ENCODE measurements at regions not wholly inside any gene's neighbourhood (a gene's known extent, or its start where the extent isn't known, plus 50 kb on each side); places are given as distances from the start of the nearest gene placed in this dataset.

DNA sequence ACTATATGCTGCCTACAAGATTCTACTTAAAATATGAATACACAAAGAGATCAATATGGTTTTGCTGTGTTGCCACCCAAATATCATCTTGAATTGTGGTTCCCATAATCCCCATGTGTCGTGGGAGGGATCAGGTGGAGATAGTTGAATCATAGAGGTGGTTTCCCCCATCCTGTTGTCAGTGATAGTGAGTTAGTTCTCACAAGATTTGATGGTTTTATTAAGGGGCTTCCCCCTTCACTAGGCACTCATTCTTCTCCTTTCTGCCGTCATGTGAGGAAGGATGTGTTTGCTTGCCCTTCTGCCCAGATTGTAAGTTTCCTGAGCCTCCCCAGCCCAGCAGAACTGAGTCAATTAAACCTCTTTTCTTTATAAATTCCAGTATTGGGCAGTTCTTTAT is 654.4 kb upstream of the NR5A2 start:
- in situ Hi-C loops (cut with MboI; ENCODE audit: low sequenced_read_pairs) = no loop called here

DNA sequence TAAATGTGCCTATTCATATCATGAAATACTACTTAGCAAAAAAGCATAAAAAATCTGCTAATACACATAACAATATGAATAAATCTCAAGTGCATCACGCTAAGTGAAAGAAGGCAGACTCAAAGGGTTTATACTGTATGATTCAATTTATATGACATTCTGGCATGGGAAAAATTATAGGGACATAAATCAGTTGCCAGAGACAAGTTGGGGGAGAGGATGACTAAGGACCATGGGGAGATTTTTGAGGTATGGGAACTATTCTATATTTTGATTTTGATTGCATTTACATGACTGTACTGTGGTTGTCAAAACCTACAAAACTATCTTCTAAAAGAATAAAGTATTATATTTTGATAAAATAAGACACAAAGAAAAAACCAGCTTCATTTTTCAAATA is 650.3 kb upstream of the NR5A2 start:
- in situ Hi-C loops (cut with MboI; ENCODE audit: low sequenced_read_pairs) = no loop called here

- in situ Hi-C loops (cut with MboI; ENCODE audit: low sequenced_read_pairs) = no loop called here
Measured at GRCh38 chr1:199383793-199384192, 643.7 kb upstream of the NR5A2 start.

GRCh38 chr1:199394856-199395255 is 632.7 kb upstream of the NR5A2 start:
- in situ Hi-C loops (cut with MboI; ENCODE audit: low sequenced_read_pairs) = no loop called here

- in situ Hi-C loops (cut with MboI; ENCODE audit: low sequenced_read_pairs) = no loop called here
Measured at GRCh38 chr1:199396456-199396855, 631.1 kb upstream of the NR5A2 start.

DNA sequence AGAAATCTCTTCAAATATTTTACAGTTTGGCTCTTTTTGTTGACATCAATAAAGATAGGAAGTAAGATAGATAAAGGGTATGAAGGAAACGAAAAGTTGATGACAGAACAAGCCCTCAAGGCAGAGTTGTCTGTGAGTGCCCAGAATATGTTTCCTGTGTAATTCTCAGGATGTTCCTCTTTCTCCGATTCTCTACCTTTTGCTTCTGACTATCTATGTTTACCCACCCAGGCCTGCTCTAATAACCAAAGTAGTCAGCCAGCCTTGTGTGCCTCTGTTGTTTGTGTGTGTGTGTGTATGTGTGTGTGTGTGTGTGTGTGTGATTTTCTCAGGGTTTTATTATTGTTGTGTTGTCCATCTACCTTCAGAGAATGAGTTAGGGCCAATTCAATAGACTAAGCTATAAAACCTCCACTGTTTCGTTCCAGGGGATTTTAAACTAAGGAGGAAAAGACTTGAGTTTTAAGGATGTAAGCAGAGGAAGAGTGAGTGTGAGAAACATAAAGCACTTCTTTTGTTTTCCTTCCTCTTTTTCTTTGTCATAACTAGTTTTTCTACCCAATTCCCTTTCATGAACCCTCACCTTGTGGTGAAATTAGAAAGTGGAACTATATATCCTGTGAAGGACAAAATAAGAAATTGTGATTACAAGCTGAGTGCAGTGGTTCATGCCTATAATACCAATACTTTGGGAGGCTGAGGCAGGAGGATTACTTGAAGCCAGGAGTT is 627.4 kb upstream of the NR5A2 start:
- in situ Hi-C loops (cut with MboI; ENCODE audit: low sequenced_read_pairs) = no loop called here

- in situ Hi-C loops (cut with MboI; ENCODE audit: low sequenced_read_pairs) = no loop called here
Measured at GRCh38 chr1:199403531-199404116, 623.9 kb upstream of the NR5A2 start.

- in situ Hi-C loops (cut with MboI; ENCODE audit: low sequenced_read_pairs) = no loop called here
Measured at GRCh38 chr1:199404191-199404590, 623.3 kb upstream of the NR5A2 start.

- in situ Hi-C loops (cut with MboI; ENCODE audit: low sequenced_read_pairs) = no loop called here
Measured at GRCh38 chr1:199404976-199405375, 622.5 kb upstream of the NR5A2 start.

DNA sequence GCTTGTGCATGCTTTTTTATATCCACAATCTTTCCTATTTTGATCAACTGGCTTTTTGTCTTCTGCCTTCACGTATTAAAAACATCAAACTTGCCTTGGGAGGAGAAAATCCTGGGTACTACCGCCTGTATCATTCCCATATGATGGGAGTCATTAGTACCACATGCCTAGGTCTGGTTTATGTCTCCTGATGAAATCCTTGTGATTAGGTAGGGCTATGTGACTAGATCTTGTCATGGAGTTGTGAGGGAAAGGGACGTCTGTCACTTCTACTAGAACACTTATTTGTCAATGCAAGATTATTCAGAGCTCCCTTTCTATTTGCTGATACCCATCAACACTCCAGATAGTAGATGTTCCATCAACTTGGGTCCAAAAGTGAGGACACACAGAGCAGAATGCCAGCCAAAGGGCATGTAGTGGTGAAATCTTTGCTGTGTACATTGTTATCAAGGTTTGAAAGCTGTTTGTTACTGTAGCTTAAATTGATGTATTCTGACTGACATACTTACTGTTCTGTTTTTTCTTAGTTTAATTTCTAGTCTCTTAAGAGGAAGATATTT is 621.8 kb upstream of the NR5A2 start:
- in situ Hi-C loops (cut with MboI; ENCODE audit: low sequenced_read_pairs) = no loop called here

- in situ Hi-C loops (cut with MboI; ENCODE audit: low sequenced_read_pairs) = no loop called here
Measured at GRCh38 chr1:199410462-199410861, 617.0 kb upstream of the NR5A2 start.

DNA sequence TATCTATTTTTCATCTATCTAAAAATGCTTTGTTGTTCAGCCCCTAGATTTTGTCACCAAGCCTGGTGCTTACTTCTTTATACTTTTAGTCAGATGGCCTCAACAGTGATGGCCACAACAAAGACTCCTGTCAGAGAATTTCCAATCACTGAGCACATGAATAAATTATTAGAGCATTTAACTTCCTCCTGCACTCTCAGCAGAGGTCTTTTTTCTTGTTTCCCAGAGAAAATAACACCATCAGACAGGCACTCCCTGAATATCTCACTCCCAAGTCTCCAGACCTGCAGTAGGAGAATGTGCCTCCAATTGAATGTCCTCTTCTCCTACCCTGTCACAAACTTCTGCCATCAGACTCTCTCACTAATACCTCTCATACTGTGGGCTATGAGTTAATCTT is 616.0 kb upstream of the NR5A2 start:
- in situ Hi-C loops (cut with MboI; ENCODE audit: low sequenced_read_pairs) = no loop called here

DNA sequence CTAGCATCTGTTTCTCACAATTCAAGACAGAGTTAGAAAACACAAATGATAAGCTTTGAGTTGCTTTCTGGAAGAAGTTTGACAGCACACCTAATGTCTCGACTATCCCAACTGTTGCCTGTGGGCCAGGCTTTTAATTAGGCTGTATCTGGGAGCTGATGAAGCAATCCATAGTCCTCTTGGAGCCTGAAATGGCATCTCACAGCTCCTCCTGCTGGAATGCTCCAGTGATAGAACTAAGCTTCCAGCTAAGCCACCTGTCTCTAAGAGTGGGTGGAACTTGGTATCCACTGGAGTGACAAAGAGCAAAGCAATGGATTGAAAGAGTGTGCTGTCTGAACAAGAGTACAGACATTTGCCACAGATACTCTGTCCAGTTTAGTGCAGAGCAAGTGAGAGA is 605.3 kb upstream of the NR5A2 start:
- in situ Hi-C loops (cut with MboI; ENCODE audit: low sequenced_read_pairs) = no loop called here

GRCh38 chr1:199447906-199448305 is 579.6 kb upstream of the NR5A2 start:
- in situ Hi-C loops (cut with MboI; ENCODE audit: low sequenced_read_pairs) = no loop called here

- in situ Hi-C loops (cut with MboI; ENCODE audit: low sequenced_read_pairs) = no loop called here
Measured at GRCh38 chr1:199448646-199449045, 578.9 kb upstream of the NR5A2 start.

- in situ Hi-C loops (cut with MboI; ENCODE audit: low sequenced_read_pairs) = no loop called here
Measured at GRCh38 chr1:199449221-199449620, 578.3 kb upstream of the NR5A2 start.

- in situ Hi-C loops (cut with MboI; ENCODE audit: low sequenced_read_pairs) = loop anchor here (25.0 kb wide), 1 partner anchor 687 kb away; no protein-coding TSS in a partner anchor
Measured at GRCh38 chr1:199449681-199450080, 577.8 kb upstream of the NR5A2 start.

DNA sequence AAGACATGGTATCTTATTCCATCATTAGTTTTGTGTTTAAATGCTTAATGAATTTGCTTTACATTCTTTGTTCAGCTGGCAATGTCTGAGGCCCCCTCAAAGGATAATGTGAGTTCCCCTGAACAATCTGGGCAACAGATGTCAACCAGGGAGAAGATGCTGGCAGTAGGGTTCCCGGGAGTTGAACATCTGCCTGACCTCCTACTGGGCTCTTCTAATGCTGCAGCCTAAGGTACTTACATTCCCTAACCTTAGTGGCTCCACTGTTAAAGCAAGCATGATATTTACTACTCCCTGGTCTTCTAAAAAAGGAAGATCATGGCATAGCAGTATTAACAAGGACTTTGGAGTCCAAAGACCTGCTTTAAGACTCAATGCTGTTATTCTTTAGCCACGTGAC is 574.9 kb upstream of the NR5A2 start:
- in situ Hi-C loops (cut with MboI; ENCODE audit: low sequenced_read_pairs) = loop anchor here (25.0 kb wide), 1 partner anchor 690 kb away; no protein-coding TSS in a partner anchor

DNA sequence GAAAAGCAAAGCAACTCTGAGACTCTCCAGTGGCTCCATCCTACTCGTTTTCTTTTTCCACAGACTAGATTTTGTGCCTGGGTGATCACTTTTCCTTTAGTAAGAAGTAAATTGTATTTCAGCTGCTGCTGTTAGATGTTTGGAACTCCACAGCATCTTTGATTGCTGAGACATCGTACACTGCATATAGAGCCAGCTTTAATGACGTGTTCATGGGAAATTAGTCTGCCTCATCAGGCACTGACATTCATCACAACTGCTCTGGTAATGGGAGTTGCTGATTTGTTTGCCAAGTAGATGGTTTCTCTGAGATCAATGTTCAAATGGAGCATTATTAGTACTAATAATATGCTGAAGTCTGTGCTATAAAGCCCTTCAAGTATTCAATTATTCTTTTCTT is 573.8 kb upstream of the NR5A2 start:
- in situ Hi-C loops (cut with MboI; ENCODE audit: low sequenced_read_pairs) = loop anchor here (25.0 kb wide), 1 partner anchor 691 kb away; no protein-coding TSS in a partner anchor

GRCh38 chr1:199460933-199461332 is 566.6 kb upstream of the NR5A2 start:
- in situ Hi-C loops (cut with MboI; ENCODE audit: low sequenced_read_pairs) = loop anchor here (25.0 kb wide), 1 partner anchor 699 kb away; no protein-coding TSS in a partner anchor

DNA sequence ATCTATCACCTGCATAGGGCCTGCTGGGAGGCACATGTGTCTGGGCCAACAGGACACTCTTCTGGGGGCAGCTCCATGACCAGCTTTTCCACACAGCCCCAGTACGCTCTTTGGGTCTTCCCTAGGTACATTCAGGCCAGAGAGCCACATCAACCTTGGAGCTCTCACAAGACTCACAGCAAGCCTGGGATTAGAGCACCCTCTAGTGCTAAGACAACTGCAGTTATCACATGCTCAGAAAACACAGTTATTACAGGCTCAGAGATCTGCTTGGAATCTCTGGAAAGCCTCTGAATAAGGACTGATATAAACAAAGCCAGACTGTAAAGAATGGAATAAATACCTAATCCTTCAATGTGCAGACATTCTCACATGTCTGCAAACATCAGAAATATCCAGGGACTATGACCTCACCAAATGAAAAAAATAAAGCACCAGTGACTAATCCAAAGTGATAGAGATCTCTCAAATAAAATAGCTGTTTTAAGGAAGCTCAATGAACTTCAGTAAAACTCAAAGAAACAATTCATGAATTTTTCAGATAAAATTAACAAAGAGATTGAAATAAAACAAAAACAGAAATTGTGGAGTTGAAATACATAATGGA is 563.9 kb upstream of the NR5A2 start:
- in situ Hi-C loops (cut with MboI; ENCODE audit: low sequenced_read_pairs) = loop anchor here (25.0 kb wide), 1 partner anchor 701 kb away; no protein-coding TSS in a partner anchor

DNA sequence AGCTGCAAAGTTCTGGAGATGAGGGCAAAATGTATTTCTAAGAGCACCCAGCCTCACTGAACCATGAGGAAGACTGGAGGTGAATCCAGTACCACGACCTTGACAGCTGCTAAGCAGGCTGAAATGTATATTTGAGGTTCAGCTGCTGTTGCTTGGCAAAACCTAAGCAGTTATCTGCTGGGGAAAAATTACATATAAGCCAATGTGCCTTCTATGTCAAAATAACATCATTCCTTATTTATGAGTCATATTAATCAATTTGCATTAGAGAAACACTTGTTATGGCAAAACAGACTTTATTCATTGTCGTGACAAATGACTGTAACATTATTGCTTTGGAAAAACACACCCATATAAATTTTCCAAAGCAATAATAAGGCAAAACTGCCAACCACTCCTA is 560.5 kb upstream of the NR5A2 start:
- in situ Hi-C loops (cut with MboI; ENCODE audit: low sequenced_read_pairs) = loop anchor here (25.0 kb wide), 1 partner anchor 705 kb away; no protein-coding TSS in a partner anchor

Data from HL-60/S4 treated with retinoic acid at 250 ng/mL for 4 days and 3 days (cell line).